NCI-H82 treated with DMSO at 0.1 percent for 48 hours (cell line): ENCODE measurements at regions not wholly inside any gene's neighbourhood (a gene's known extent, or its start where the extent isn't known, plus 50 kb on each side); places are given as distances from the start of the nearest gene placed in this dataset.
"Not testable (repeated sequence)": the region's sequence is repeated elsewhere in the genome, so short reads cannot be mapped to it uniquely, and the experiment has no call there.

Experiments
- DNase-seq: peaks from one replicate; lab custom pipeline; 2025; ENCODE audit not compliant: unreplicated experiment; lab: John Stamatoyannopoulos, UW

GRCh38 chr6:48429021-48429420, 318.0 kb upstream of the PTCHD4 start:
- no peak for DNase-seq

GRCh38 chr6:48426636-48427035, 315.6 kb upstream of the PTCHD4 start:
- DNase-seq: no peak

- DNase-seq: no peak
Measured at GRCh38 chr6:48423640-48424365, 312.8 kb upstream of the PTCHD4 start.

GRCh38 chr6:48419992-48420391, 309.0 kb upstream of the PTCHD4 start:
- DNase-seq: no peak

GRCh38 chr6:48417927-48418326, 306.9 kb upstream of the PTCHD4 start:
- DNase-seq: no peak

GRCh38 chr6:48412656-48413055, 301.7 kb upstream of the PTCHD4 start:
- DNase-seq: no peak

- no peak for DNase-seq
Measured at GRCh38 chr6:48404927-48405326, 293.9 kb upstream of the PTCHD4 start.

GRCh38 chr6:48403587-48403986, 292.6 kb upstream of the PTCHD4 start:
- DNase-seq: no peak

- no peak for DNase-seq
Measured at GRCh38 chr6:48401016-48401415, 290.0 kb upstream of the PTCHD4 start.

GRCh38 chr6:48397887-48398286, 286.9 kb upstream of the PTCHD4 start:
- DNase-seq: no peak

GRCh38 chr6:48389146-48390043, 278.4 kb upstream of the PTCHD4 start:
- DNase-seq: no peak

GRCh38 chr6:48388044-48388443, 277.0 kb upstream of the PTCHD4 start:
- no peak for DNase-seq

- DNase-seq: no peak
Measured at GRCh38 chr6:48378884-48379407, 267.9 kb upstream of the PTCHD4 start.

GRCh38 chr6:48377115-48377514, 266.1 kb upstream of the PTCHD4 start:
- DNase-seq: no peak

GRCh38 chr6:48371226-48371625, 260.2 kb upstream of the PTCHD4 start:
- DNase-seq: not testable (repeated sequence)

GRCh38 chr6:48369100-48369499, 258.1 kb upstream of the PTCHD4 start:
- no peak for DNase-seq

GRCh38 chr6:48325701-48326100, 214.7 kb upstream of the PTCHD4 start:
- no peak for DNase-seq

- no peak for DNase-seq
Measured at GRCh38 chr6:48318670-48319069, 207.7 kb upstream of the PTCHD4 start.

GRCh38 chr6:48315915-48316314, 204.9 kb upstream of the PTCHD4 start:
- no peak for DNase-seq

- DNase-seq: no peak
Measured at GRCh38 chr6:48315051-48315719, 204.2 kb upstream of the PTCHD4 start.

- DNase-seq: no peak
Measured at GRCh38 chr6:48311301-48311700, 200.3 kb upstream of the PTCHD4 start.
